ENCODE measurements at regions not wholly inside any gene's neighbourhood (a gene's known extent, or its start where the extent isn't known, plus 50 kb on each side); places are given as distances from the start of the nearest gene placed in this dataset.

- Mint-ChIP-seq H3K4me1 (ENCODE audit: low read depth, unreplicated experiment) (no peaks in the 10 kb centered on the region), H3K9me3 (ENCODE audit: unreplicated experiment) (no peaks in the 10 kb centered on the region), H3K4me3 (ENCODE audit: unreplicated experiment) (no peak overlapping the region), H3K27ac (ENCODE audit: unreplicated experiment) (no peak overlapping the region), H3K27me3 (ENCODE audit: insufficient read depth, unreplicated experiment) (no peaks in the 10 kb centered on the region), H3K36me3 (ENCODE audit: insufficient read depth, unreplicated experiment) (no peaks in the 10 kb centered on the region)
- H3K4me3 ChIP-seq (ENCODE audit: low read depth, low read length): no peak overlapping the region
- DNase-seq: no peak
- BruUV-seq (replicated peaks): no TSS peak
- no peaks in the 10 kb centered on the region for H3K36me3 ChIP-seq (ENCODE audit: control insufficient read depth, insufficient read depth, low read length)
- no peaks in the 10 kb centered on the region for H3K4me1 ChIP-seq
- H3K27me3 ChIP-seq (replicated peaks; ENCODE audit: control insufficient read depth, insufficient read depth, low read length): no peaks in the 10 kb centered on the region
- intact Hi-C loops (cut with micrococcal nuclease; ENCODE audit: unreplicated experiment): loop anchor here (10.0 kb wide), 1 partner anchor 676 kb away; the partner anchor contains the start of gene BASP1
- no peaks in the 10 kb centered on the region for H3K9me3 ChIP-seq
- ChIA-PET POLR2A (no interaction called here), CTCF (no interaction called here)
- no peak for TF ChIP-seq CTCF (IDR thresholded peaks at IDR 0.05; ENCODE audit: insufficient read depth in 1 of 2, low read depth in 1 of 2, low read length in 1 of 2, severe bottlenecking in 1 of 2, unreplicated experiment in 1 of 2)
Measured at GRCh38 chr5:17890501-17890900, 256.2 kb downstream of the TAF11L14 start.

- Mint-ChIP-seq H3K4me1 (ENCODE audit: low read depth, unreplicated experiment) (no peaks in the 10 kb centered on the region), H3K27me3 (ENCODE audit: insufficient read depth, unreplicated experiment) (no peaks in the 10 kb centered on the region), H3K4me3 (ENCODE audit: unreplicated experiment) (no peak overlapping the region), H3K9me3 (ENCODE audit: unreplicated experiment) (no peaks in the 10 kb centered on the region), H3K27ac (ENCODE audit: unreplicated experiment) (no peak overlapping the region), H3K36me3 (ENCODE audit: insufficient read depth, unreplicated experiment) (no peaks in the 10 kb centered on the region)
- no peak for TF ChIP-seq CTCF (IDR thresholded peaks at IDR 0.05; ENCODE audit: insufficient read depth in 1 of 2, low read depth in 1 of 2, low read length in 1 of 2, severe bottlenecking in 1 of 2, unreplicated experiment in 1 of 2)
- no peaks in the 10 kb centered on the region for H3K27me3 ChIP-seq (replicated peaks; ENCODE audit: control insufficient read depth, insufficient read depth, low read length)
- no peak overlapping the region for H3K4me3 ChIP-seq (ENCODE audit: low read depth, low read length)
- H3K9me3 ChIP-seq: no peaks in the 10 kb centered on the region
- intact Hi-C loops (cut with micrococcal nuclease; ENCODE audit: unreplicated experiment): loop anchor here (10.0 kb wide), 1 partner anchor 677 kb away; the partner anchor contains the start of gene BASP1
- CTCF ChIA-PET: no interaction called here
- H3K4me1 ChIP-seq: no peaks in the 10 kb centered on the region
- DNase-seq: no peak
- POLR2A ChIA-PET: no interaction called here
- H3K36me3 ChIP-seq (ENCODE audit: control insufficient read depth, insufficient read depth, low read length): no peaks in the 10 kb centered on the region
- BruUV-seq (replicated peaks): no TSS peak
Measured at GRCh38 chr5:17891881-17892280, 257.6 kb downstream of the TAF11L14 start.

- no peak for TF ChIP-seq CTCF (IDR thresholded peaks at IDR 0.05; ENCODE audit: insufficient read depth in 1 of 2, low read depth in 1 of 2, low read length in 1 of 2, severe bottlenecking in 1 of 2, unreplicated experiment in 1 of 2)
- Mint-ChIP-seq H3K4me1 (ENCODE audit: low read depth, unreplicated experiment) (no peaks in the 10 kb centered on the region), H3K27me3 (ENCODE audit: insufficient read depth, unreplicated experiment) (no peaks in the 10 kb centered on the region), H3K9me3 (ENCODE audit: unreplicated experiment) (no peaks in the 10 kb centered on the region), H3K4me3 (ENCODE audit: unreplicated experiment) (no peak overlapping the region), H3K36me3 (ENCODE audit: insufficient read depth, unreplicated experiment) (no peaks in the 10 kb centered on the region), H3K27ac (ENCODE audit: unreplicated experiment) (no peak overlapping the region)
- Histone ChIP-seq H3K4me3 (ENCODE audit: low read depth, low read length) (no peak overlapping the region), H3K36me3 (ENCODE audit: control insufficient read depth, insufficient read depth, low read length) (no peaks in the 10 kb centered on the region), H3K27me3 (replicated peaks; ENCODE audit: control insufficient read depth, insufficient read depth, low read length) (no peaks in the 10 kb centered on the region), H3K4me1 (no peaks in the 10 kb centered on the region), H3K9me3 (no peaks in the 10 kb centered on the region)
- CTCF ChIA-PET: no interaction called here
- BruUV-seq (replicated peaks): no TSS peak
- POLR2A ChIA-PET: no interaction called here
- intact Hi-C loops (cut with micrococcal nuclease; ENCODE audit: unreplicated experiment): loop anchor here (10.0 kb wide), 1 partner anchor 678 kb away; the partner anchor contains the start of gene BASP1
- no peak for DNase-seq
Measured at GRCh38 chr5:17893026-17893635, 258.9 kb downstream of the TAF11L14 start.
